Islet precursor cell (in vitro differentiated cells): ENCODE measurements at regions not wholly inside any gene's neighbourhood (a gene's known extent, or its start where the extent isn't known, plus 50 kb on each side); places are given as distances from the start of the nearest gene placed in this dataset.
"Not testable (repeated sequence)": the region's sequence is repeated elsewhere in the genome, so short reads cannot be mapped to it uniquely, and the experiment has no call there.

Source experiments
- DNase-seq: peaks from one replicate; pipeline ENCODE4 v3.0.0-alpha.2; 2018

DNA sequence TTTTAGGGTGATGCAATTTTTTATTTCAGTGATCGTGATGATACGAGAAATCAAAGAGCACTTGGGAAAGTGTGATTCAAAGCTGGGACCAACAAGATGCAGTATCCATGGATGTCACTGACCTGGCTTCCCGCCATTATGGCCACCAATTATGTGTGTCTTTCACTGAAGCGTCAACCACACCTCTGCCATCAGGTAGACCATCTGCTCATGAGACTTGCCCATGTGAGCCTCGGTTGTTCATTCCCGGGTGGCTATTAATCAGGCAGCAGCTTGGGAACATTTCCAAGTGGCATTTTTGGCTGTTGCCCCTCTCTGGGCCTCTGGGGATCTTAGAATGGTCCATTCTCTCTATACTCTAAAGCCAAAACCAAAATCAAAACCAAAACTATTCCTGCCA, 436.0 kb upstream of the ADAMTSL1 start:
- no peak for DNase-seq

DNA sequence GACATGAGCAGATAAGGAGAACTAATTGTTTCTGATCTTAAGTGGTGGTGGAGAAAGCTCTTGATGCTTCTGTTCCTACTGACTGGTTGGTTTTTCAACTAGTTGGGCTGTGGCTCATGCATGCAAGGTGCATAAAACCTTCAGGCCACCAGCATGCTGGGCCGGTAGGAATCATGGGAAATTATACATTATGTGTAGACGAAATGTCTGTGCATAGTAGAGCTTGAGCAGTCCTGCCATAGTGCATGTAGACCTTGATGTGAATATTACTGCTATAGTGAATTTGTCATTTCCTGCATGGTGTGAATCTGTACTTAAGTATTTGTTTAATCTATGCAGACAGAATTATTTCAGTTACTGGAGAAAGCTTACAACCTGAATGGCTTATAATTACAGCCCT, 433.6 kb upstream of the ADAMTSL1 start:
- DNase-seq, result no peak

DNA sequence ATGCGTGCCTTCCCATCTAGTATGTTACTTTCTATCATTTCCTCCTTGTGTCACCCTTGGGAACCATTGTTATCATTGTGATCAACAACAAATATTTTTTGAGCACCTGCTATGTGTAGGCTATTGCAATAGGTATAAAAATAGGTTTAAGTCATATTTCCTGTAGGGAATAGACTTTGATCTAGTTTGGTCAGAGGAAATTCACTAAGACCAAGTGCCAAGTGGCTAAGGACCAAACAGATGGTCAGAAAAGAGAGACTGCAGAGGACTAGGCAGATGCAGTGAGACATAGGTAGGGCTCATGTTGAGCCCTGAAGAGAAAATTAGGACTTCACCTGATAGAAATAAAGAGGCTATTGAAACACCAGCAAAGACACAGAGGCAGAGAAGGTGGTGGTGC, 430.0 kb upstream of the ADAMTSL1 start:
- no peak for DNase-seq

DNA sequence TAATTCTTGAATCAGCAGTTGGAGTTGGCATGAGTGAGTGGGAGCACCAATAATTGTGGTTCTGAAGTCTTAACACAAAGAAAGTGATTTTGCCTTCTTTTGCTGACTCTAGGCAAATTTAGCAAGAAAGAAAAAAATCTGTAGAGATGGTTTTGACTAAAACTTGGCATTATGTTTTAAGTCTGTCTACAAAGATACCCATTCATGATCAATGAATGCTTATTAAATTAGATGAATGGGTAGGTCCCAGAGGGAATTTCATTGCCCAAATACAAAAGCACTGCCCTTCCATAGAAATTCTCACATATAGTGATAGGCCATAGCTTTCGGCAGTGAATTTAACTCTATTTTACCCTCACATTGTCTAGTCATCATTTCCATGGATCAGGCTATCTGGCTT, 428.6 kb upstream of the ADAMTSL1 start:
- DNase-seq, result no peak

DNA sequence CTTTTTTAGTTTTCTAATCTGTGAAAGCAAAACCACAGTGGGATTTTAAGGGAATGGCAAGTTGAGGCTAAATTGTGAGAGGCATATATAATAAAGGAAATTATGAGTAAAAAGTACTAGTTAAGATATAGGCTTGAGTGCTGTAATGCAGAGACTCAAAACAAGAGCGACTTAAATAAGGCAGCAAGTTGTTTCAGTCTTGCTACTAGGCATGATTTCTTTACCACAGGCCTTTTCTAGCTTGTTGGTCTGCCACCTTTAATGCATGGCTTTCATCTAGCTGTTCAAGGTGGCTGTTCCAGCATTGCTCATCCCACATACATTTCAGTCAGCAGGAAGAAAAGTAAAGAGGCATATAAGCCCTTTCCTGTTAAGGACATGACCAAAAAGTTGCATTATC, 427.9 kb upstream of the ADAMTSL1 start:
- no peak for DNase-seq

DNA sequence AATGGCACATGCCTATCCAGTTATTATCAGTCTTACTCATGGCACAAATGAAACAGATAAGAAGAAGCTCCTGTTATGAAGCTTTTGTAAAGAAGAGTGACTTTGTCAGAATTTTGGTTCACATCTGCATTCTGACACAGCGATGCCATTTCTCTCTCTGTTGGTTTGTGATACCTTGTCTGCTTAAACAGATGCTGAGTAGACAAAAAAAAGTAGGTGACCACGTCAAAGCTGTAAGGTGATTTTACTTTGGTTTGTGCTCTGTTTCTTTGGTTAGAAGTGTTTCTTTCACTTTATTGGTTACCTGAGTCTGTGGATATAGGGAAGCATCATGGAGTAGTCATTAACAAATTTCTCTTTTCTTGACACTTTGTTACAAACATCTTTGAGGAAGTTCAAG, 422.3 kb upstream of the ADAMTSL1 start:
- no peak for DNase-seq

DNA sequence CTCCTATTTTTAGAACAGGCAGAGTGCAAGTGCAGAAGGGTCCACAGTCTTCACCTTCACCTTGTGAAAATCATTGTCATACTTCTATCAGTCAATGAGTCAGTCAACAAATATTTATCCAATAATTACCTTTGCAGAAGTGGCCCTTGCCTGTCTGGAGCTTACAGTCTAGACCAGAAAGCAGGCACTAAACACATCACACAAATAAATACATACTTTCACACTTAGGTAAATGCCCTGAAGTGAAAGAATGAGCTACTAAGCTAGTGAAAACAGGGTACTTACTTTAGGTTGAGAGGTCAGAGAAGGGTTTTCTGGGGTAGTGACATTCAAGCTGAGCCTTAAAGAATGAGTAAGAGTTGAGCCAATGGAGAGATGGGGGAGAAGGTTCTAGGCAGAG, 421.9 kb upstream of the ADAMTSL1 start:
- DNase-seq, result no peak

DNA sequence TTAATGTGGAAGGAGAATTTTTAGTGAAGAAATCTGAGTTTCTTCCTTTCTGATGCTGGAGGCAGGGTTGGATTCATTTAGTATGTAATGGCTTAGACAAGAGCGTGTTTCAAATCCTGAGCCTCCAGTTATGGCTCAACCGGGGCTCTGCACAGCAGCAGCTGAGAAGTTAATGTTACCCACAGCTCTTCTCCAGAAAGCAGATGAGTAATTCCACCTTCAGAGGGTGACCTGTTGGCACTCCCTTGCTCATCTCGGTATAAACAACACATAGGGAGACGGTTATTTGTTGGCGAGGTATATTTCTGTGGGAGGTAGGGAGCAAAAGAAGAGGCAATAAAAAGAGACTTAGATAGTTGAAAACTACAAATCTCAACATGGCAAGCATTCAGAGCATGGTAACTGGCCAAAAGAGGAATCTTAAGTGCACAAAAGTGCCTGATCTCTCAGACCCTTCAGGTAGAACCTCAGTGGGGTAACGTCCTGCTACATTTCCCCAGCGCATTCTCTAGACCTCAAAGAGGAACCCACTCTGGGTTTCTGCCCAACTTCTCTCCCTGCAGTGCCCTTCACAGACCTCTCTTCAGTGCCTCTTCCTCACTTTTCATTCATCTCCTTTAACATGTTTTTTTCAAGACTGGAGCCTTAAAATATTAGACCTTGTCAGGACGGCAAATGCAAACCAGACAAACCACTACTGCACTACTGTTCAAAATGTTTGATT, 417.5 kb upstream of the ADAMTSL1 start:
- DNase-seq, result no peak

DNA sequence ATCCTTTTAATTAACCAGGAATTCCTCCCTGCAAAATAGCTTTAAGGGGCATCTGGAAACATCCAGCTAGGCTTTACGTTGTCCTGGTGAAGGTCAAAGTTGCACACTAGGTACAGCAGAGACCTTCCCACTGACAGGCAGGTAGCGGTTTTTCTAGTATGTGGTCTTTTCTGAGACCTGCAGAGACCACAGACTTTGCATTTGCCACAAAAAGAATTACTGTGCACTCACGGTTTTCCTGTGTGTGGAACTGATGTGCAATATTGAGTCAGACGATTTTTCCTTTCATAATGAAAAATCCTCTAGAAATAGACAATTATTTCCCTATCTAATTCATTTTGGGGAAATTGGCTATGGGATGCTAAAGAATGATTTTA, 417.0 kb upstream of the ADAMTSL1 start:
- no peak for DNase-seq

DNA sequence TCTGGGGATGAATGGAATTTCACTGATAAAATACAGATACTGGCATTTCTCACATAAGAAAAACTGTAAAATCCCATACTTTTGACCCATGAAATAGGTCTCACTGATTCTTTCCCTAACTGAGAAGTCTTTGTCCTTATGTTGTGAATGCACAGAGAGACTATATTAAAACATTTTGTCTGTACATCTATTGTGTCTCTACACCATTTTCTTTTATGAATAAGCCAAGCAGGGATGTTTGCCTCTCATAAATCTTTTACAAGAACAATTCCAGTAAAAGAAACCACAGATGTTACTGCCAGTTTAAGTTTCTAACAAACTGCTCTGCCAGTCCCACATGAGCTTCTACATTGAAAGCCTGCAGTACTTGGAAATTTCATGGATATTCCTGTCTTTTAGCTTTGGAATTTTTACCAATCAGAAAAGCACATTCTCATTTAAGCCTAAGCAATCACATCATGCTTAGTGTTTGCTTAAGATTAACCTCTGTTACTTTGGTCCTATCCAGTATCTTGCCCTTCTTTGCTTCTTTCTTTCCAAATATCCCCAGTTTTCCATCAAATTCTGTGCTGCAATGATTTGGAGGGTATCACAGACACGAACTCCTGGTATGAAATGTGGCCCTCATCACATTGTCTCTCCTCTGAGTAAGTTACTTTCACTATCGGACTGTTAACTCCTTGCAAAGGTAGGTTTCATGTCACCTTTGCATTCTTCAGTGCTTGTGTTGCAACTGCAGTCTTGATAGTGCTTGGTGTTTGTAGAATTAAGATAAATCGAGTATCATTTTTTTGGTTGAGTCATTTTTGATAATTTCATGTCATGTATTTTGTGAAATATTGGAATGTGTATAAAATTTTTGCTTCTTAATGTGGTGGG, 415.1 kb upstream of the ADAMTSL1 start:
- no peak for DNase-seq

DNA sequence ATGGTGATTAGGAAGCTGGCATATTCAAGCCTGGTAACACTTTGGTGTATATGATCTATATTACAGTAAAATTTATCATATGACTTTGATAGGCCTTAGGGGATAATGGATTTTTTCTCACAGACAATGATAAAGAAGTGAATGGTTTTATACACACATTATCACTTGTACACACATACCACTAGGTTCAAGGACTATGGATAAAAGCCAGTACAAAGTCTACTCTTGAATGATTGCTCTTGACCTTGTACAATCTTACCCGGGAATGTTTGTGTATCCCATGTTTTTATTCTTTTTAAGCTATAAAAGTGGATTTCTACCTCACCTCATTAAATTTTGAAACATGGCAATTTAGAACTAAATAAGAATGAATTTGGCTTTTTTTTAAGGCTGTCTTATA, 414.5 kb upstream of the ADAMTSL1 start:
- no peak for DNase-seq

DNA sequence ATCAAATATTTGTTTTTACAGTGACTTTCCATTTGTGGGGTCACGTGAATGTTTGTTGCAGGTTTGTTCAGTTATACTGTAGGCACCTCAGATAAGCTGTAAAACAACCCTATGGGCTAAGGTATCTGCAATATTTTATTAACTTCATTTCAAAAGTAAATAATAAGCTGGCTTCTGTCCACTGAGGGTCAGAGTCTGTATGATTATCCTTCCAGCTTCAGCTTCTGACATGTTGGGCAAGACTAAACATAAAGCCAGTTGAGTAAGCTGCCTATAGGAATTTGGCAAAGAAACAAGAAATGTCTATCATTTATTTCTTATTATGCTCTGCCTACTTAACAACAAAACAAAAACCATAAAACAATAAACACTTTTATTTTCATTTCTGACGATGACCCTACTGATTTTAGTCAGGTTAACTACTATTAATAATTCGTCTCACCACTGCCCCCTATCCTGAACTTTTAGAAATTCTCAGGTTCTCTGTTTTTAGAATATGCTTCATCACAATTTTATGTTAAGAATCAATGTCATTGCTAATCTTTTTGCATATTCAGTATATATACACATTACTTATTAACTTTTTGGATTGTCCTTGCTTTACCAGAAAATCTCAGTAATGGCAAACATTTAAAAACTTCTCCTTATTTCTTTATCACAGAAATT, 413.6 kb upstream of the ADAMTSL1 start:
- DNase-seq, result no peak

DNA sequence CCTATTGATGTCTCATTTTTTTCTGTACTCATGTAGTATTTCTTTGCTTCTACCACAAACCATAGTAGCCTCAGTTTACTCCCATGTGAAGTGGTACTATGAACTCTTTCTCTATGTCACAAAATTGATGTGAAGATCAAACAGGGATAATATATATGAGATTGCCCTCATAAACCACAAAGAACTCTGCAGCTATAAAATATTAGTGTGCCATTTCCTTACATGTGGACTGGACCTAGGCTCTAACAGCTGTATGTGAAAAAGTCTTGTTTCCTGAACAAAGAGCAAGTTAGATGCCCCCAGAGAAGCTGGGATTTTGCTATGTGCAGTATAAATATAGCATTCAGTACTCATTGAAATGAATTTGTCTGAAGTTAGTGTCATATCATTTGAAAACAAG, 412.6 kb upstream of the ADAMTSL1 start:
- no peak for DNase-seq

DNA sequence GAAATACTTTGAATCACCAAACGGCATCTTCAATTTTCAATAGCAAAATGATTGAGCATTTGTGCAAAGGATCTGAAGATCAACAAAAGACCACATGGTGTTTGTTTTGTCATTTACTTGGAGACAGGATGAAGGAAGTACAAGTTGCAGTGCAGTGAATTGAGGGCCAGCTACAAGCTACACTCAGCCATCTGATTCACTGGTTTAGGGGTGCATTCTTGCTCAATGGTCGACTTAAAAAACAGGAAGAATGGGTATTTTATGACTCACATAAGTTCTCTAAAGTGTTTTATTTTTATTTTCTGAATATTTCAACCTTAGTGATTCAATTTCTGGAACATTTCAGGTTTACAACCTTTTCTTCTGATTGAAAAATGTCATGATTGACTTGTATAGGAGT, 412.1 kb upstream of the ADAMTSL1 start:
- DNase-seq, result no peak

DNA sequence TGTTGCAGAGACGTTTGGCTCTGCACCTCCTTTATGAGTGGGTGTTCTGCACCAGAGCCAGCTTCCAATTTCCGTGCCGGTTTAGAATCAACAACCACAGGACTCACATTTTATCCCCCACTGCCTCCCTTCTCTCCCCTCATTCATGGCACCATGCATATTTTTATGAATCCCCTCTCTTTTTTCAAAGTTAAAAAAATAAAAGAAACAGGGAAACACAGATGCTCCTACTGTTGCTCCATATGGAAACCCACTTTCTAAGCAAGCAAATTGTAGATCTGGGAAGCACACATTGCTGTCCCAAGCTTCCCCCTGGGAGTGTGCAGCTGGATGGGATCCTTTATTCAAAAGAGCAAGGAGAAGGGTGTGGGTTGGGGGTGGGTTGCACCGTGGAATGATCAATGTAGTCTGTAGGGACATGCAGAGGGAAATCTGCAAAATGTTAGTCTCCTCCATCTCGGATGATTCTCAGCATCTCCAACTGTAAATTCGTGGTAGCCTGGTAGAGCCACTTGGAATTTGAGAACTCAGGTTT, 410.0 kb upstream of the ADAMTSL1 start:
- DNase-seq, result no peak

DNA sequence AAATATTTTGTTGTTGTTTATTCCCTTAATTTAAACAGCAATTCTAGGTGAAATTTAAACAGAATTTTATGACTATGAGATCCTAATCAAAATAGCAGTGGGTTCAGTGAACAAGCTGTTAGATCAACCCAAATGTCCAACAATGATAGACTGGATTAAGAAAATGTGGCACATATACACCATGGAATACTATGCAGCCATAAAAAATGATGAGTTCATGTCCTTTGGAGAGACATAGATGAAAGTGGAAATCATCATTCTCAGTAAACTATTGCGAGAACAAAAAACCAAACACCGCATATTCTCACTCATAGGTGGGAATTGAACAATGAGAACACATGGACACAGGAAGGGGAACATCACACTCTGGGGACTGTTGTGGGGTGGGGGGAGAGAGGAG, 407.3 kb upstream of the ADAMTSL1 start:
- not testable (repeated sequence) for DNase-seq

DNA sequence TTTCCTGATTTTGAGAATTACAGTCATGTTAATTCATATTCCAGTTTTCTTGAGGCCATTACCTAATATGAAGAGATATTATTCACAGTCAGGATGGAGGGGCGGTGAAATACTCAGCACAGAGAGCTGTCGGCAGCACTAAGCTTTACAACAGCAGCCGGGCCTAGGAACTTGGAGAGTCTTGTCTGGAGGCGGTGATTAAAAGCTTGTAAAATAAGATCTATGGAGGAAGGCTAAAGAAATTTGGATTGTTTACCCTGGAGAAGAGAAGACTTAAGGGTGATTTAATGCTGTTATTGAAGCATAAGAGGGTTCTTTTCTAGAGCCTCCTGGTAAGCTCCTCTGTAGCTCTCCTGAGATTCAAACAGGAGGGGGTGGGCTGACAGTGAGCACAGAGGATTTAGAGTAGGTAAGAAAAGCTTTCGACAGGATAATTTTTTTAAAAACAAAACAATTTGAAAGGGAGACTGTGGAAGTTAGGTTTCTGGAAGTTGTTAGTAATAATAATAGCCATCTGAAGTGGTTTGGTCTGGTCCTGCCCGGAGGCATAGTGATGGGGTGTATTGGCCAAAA, 406.3 kb upstream of the ADAMTSL1 start:
- no peak for DNase-seq

DNA sequence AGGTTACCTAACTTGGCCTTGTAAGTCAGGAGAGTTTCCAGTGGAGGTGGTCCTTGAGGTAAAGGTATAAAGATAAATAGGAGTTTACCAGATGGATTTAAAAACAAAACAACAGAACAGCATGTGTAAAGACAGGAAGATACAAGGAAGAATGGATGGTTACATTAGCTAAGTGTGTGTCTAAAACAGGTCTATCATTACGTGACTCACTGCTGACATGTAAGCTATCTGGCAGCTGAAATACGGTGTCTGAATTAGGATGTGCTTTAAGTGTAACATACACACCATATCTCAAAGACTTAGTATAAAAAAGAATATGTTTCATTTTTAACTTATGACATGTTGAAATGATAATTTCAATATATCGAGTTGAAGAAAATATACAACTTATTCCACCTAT, 405.1 kb upstream of the ADAMTSL1 start:
- DNase-seq, result no peak

DNA sequence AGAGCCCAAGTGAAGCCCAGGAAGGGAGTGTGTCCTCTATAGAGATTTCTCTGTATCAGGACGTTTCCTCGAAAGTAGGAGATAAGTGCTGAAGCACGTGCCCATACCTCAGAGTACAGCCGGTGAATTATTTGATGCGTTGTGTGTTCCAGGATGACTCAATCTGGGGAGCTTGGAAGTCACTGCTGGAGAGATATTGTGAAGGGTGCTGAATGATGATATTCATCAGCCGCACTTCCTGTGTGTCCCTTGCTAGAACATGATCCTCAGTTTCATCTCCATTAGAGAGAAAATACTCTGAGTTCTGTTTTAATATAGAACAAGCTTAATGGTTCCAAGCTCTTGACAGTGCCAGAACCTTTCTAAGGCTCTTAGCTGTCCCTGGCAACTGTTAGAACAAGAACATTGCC, 402.3 kb upstream of the ADAMTSL1 start:
- no peak for DNase-seq

DNA sequence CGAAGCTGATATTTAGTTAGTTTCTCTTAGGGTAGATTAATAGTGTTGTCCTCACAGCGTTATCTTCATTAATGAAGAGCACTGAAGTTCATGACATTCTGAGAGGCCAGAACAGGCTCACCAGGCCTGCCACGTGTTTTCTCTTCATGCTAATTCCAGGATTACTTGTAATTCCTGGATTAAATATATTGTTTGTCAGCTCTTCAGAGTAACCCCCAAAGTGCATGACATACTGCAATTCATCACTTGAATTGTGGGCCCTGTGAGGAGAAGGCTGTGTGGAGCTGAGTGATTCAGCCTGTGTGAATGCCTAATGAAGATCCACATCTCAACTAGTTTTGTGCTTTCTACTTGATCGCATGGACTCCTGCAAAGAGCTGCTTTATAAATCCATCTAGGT, 401.0 kb upstream of the ADAMTSL1 start:
- DNase-seq, result no peak

DNA sequence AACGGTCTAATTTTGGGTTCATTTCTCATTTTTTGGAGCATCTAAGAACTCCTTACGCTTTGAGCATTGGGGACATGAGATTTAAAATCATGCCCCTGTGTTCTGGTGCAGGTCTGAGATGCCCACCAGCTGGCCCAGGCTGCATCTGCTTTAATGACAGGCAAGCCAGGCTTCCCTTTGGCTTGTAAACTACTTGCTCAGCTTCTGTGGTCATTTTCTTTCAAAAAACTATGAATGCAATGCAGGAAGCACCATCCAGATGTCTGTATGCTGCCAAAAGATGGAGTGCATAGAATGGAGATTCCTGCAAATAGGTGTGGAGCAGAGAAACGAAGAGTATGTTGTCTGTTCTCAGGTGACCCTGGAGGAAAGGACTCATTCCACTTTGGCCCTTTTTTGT, 399.9 kb upstream of the ADAMTSL1 start:
- no peak for DNase-seq

DNA sequence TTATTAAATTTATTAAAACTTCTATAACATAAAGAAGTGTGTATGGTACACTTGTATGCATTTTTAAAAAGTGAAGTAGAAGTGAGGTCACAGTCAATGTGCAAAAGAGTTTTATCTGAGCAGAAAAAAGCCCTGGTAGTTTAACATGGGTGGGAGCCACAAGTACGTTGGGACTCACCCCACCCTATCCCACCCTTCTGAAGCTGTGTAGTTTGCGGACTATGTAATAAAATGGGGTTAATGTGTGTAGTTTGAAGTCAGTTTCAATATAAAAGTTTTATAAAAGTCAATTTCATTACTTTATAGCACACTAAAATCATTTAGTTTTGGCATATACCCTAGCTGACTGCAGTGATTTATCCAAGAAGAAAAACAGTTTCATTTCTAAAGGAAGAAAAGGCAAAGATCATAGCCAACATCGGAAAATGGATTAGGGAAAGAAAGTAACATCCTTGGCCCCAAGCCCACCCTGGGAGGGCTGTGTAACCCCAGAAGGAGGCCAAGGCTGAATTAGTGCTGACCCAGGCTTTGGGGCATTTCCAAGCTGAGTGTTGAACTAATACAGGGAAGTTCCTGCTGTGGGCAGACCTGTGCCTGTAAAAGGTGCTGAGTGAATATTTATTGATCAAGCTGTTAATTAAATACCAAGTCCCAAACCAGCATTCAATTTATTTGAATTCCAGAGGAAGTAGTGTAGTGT, 398.6 kb upstream of the ADAMTSL1 start:
- no peak for DNase-seq
